ENCODE measurements at regions not wholly inside any gene's neighbourhood (a gene's known extent, or its start where the extent isn't known, plus 50 kb on each side); places are given as distances from the start of the nearest gene placed in this dataset.

DNA sequence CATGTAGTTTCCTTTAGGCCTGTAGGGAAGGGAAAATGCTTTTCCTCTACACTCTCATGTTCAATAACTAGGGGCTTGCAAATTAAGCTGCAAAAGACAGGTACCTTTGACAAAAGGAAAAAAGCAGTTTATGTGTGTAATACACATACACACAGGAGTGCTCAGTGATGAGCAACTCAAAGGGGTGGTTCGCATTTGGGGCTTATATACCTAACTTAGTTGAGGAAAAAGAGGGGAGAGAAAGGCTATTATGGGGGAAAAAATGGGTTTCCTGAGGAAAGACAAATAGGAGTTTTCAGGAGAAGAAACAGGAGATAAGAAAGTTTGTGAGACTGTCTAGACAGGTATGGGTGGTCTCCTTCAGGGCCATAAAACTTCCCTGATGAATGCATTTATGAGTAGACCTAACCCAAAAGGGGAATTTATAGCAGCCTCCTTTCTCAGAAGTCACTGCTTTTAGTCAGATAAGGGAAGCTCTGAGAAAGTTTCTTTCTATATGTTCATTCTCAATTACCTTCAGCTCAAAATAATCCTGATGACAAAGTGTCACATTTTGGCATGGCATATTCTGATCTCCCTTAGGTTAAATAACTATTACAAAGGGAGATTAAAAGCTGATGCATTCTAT lies 55.2 kb upstream of the EZH2 start:
- WGBS, 2 donors, result 92 to 93% methylated on average over 1 of the region's 1 CpG
- peaks cover 0 to 20% (median 3%) of the 10 kb centered on the region in 4 donors for H3K4me1 ChIP-seq
- no peak for DNase-seq (ENCODE audit: low spot score in 2 of 2)
- H3K4me3 ChIP-seq, result no peak overlapping the region
- no peaks in the 10 kb centered on the region for H3K27me3 ChIP-seq
- no peaks in the 10 kb centered on the region for H3K9me3 ChIP-seq
- H3K36me3 ChIP-seq, result no peaks in the 10 kb centered on the region
- TF ChIP-seq EP300 (IDR thresholded peaks at IDR 0.05), result no peak
- TF ChIP-seq, protein P1, sequence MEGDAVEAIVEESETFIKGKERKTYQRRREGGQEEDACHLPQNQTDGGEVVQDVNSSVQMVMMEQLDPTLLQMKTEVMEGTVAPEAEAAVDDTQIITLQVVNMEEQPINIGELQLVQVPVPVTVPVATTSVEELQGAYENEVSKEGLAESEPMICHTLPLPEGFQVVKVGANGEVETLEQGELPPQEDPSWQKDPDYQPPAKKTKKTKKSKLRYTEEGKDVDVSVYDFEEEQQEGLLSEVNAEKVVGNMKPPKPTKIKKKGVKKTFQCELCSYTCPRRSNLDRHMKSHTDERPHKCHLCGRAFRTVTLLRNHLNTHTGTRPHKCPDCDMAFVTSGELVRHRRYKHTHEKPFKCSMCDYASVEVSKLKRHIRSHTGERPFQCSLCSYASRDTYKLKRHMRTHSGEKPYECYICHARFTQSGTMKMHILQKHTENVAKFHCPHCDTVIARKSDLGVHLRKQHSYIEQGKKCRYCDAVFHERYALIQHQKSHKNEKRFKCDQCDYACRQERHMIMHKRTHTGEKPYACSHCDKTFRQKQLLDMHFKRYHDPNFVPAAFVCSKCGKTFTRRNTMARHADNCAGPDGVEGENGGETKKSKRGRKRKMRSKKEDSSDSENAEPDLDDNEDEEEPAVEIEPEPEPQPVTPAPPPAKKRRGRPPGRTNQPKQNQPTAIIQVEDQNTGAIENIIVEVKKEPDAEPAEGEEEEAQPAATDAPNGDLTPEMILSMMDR (IDR thresholded peaks at IDR 0.05), result no peak
- no peak for TF ChIP-seq POLR2A (IDR thresholded peaks at IDR 0.05)
- no peak overlapping the region for H3K27ac ChIP-seq

DNA sequence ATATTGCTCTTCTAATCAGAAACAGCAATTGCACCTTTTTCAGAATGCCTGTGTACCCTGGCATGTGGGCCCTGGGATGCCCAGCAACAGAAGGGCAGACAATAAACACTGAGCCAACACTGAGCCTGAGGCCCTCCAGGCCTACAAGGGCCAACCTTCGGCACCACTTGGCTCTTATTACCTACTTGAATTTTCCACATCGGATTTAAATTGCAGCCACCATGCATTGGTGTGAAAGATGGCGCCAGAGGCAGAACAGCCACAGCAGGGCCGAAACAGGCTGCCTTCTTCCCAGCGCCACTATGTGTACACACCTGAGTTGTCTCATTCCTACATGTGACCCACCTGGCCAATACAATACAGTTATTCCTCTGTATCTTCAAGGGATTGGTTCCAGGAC lies 51.4 kb upstream of the EZH2 start:
- Histone ChIP-seq H3K36me3 (no peaks in the 10 kb centered on the region), H3K27me3 (no peaks in the 10 kb centered on the region), H3K9me3 (no peaks in the 10 kb centered on the region), H3K4me1 (peaks cover 0 to 7% (median 0%) of the 10 kb centered on the region in 4 donors), H3K4me3 (no peak overlapping the region), H3K27ac (no peak overlapping the region)
- no peak for DNase-seq (ENCODE audit: low spot score in 2 of 2)
- WGBS, 2 donors, result 93 to 96% methylated on average over 5 of the region's 5 CpGs
- TF ChIP-seq, protein P1 (IDR thresholded peaks at IDR 0.05), result no peak
- TF ChIP-seq POLR2A (IDR thresholded peaks at IDR 0.05) (no peak), EP300 (IDR thresholded peaks at IDR 0.05) (no peak)
